Heart left ventricle (tissue), 16 donors: ENCODE measurements at regions not wholly inside any gene's neighbourhood (a gene's known extent, or its start where the extent isn't known, plus 50 kb on each side); places are given as distances from the start of the nearest gene placed in this dataset.

ENCODE experiments used
- ATAC-seq, 4 donors: fragments of 200-7000 bp; cut with Tn5 transposase; one replicate each; pipeline ENCODE4 v1.9.1; 2020 to 2022; ENCODE audit warnings: moderate library complexity in 4 of 4, mild to moderate bottlenecking in 3 of 4, moderate number of reproducible peaks in 1 of 4
- DNase-seq, 5 donors: peaks; one replicate each; pipeline ENCODE4 v3.0.0-alpha.2; 2020
- H3K27ac ChIP-seq, 12 donors: fragments of 200-600 bp; sonication (generic) in 4 of 12; one replicate each; pipeline versions ENCODE4 v1.5.0 to v1.8.0; 2016 to 2022; ENCODE audit warnings: mild to moderate bottlenecking in 2 of 12
- H3K27me3 ChIP-seq, 9 donors: fragments of 200-600 bp; sonication (generic) in 2 of 9; one replicate each; pipeline versions ENCODE4 v1.5.1 to v1.8.0; 2016 to 2022; ENCODE audit warnings: mild to moderate bottlenecking in 3 of 9
- H3K36me3 ChIP-seq, 9 donors: fragments of 200-600 bp; sonication (generic) in 2 of 9; one replicate each; pipeline versions ENCODE4 v1.5.0 to v1.8.0; 2018 to 2022; ENCODE audit warnings: mild to moderate bottlenecking in 2 of 9
- H3K4me1 ChIP-seq, 12 donors: fragments of 200-600 bp; sonication (generic) in 4 of 12; one replicate each; pipeline versions ENCODE4 v1.5.0 to v1.8.0; 2016 to 2022; ENCODE audit warnings: mild to moderate bottlenecking in 3 of 12
- H3K4me3 ChIP-seq, 12 donors: fragments of 200-600 bp; sonication (generic) in 4 of 12; one replicate each; pipeline versions ENCODE4 v1.5.0 to v1.8.0; 2017 to 2022; ENCODE audit warnings: mild to moderate bottlenecking in 9 of 12, moderate library complexity in 4 of 12
- H3K9me3 ChIP-seq, 12 donors: fragments of 200-600 bp; sonication (generic) in 4 of 12; one replicate each; pipeline versions ENCODE4 v1.5.0 to v1.8.0; 2016 to 2022; ENCODE audit warnings: mild to moderate bottlenecking in 1 of 12
- CTCF ChIP-seq, 12 donors: fragments of 200-600 bp; sonication (generic) in 4 of 12; IDR thresholded peaks; one replicate each; pipeline versions ENCODE4 v1.5.0 to v1.8.0; 2018 to 2022; ENCODE audit warnings: antibody characterized with exemption in 12 of 12, mild to moderate bottlenecking in 5 of 12
- POLR2A ChIP-seq, 2 donors: fragments of 450-650 bp; IDR thresholded peaks; one replicate each; pipeline ENCODE4 v1.6.1; 2017; ENCODE audit warnings: antibody characterized with exemption in 2 of 2, mild to moderate bottlenecking in 2 of 2, moderate library complexity in 2 of 2
- WGBS, 4 donors: extraction: QIAGEN DNeasy Blood & Tissue Kit in 2 of 4; methylation state at CpG; one replicate each; pipeline versions ENCODE4 v1.1.5 to v1.1.7; 2013 to 2018; 5-methylcytosine and 5-hydroxymethylcytosine counted together
- intact Hi-C, 10 donors: fragments of 100-400 bp; cut with DNase I; formaldehyde crosslinking; loops; one replicate each; pipeline versions ENCODE4 v1.11.1 to v1.14.2; 2022
- donor health status: ischemic (EF 13 %, LVEDD 7.1; RV severe dilation, severe dysfunction).
- donor health status: healthy with polysubstance abuse.
- donor health status: DM: no; HTN: yes; CAD: no.
- donor health status: DM: no; HTN: no; CAD: no.
- donor health status: ischemic (EF 25% LVEDD 6.9; RV normal size, moderate dysfunction).
- donor health status: ischemic (EF 25% LVEDD 5.7; RV mildly dilated, moderate dysfunction).
- donor health status: healthy.
- donor health status: DM: yes; HTN: yes; CAD: no.
- donor health status: ischemic (EF 35%, LVEDD 5.7; RV mildly dilated, moderate dysfunction).
- donor health status: nonischemic (EF 11% LVEDD 7.7; RV severe dilation, severe dysfunction).
- donor health status: DM: yes; HTN: yes; CAD: no.
- donor health status: PGD.
- donor health status: ischemic (EF 29% LVEDD 5.4; RV normal size, mild dysfunction).
- donor health status: nonischemic (EF 23%, LVEDD 6.1; RV moderate dilation, normal function).

GRCh38 chr4:30919458-30919857, 199.3 kb downstream of the PCDH7 start:
- Histone ChIP-seq H3K27ac (no peak overlapping the region), H3K9me3 (no peaks in the 10 kb centered on the region), H3K36me3 (peaks cover 0 to 13% (median 0%) of the 10 kb centered on the region in 9 donors), H3K27me3 (no peaks in the 10 kb centered on the region), H3K4me3 (no peak overlapping the region), H3K4me1 (peaks cover 0 to 4% (median 0%) of the 10 kb centered on the region in 12 donors)
- intact Hi-C loops, result no loop called here
- TF ChIP-seq POLR2A (IDR thresholded peaks at IDR 0.05), result no peak
- TF ChIP-seq CTCF (IDR thresholded peaks at IDR 0.05), result no peak
- 84 to 88% (median 85%) methylated on average over 1 of the region's 1 CpG for WGBS, 4 donors
- DNase-seq, result no peak
- no peak for ATAC-seq

- WGBS, 4 donors, result 90 to 91% (median 90%) methylated on average over 11 of the region's 11 CpGs
- Histone ChIP-seq H3K36me3 (peaks cover 0 to 13% (median 0%) of the 10 kb centered on the region in 9 donors), H3K9me3 (no peaks in the 10 kb centered on the region), H3K27ac (no peak overlapping the region), H3K4me1 (peaks cover 0 to 4% (median 0%) of the 10 kb centered on the region in 12 donors), H3K27me3 (no peaks in the 10 kb centered on the region), H3K4me3 (no peak overlapping the region)
- DNase-seq (no peak), ATAC-seq (no peak)
- intact Hi-C loops, result no loop called here
- TF ChIP-seq POLR2A (IDR thresholded peaks at IDR 0.05), result no peak
- no peak for TF ChIP-seq CTCF (IDR thresholded peaks at IDR 0.05)
Measured at GRCh38 chr4:30920043-30920442, 199.9 kb downstream of the PCDH7 start.

- H3K9me3 ChIP-seq, result no peaks in the 10 kb centered on the region
- 89 to 94% (median 90%) methylated on average over 4 of the region's 4 CpGs for WGBS, 4 donors
- no peaks in the 10 kb centered on the region for H3K27me3 ChIP-seq
- no peak overlapping the region for H3K27ac ChIP-seq
- DNase-seq (no peak), ATAC-seq (no peak)
- peaks cover 0 to 13% (median 0%) of the 10 kb centered on the region in 9 donors for H3K36me3 ChIP-seq
- no peak for TF ChIP-seq CTCF (IDR thresholded peaks at IDR 0.05)
- no peak for TF ChIP-seq POLR2A (IDR thresholded peaks at IDR 0.05)
- H3K4me3 ChIP-seq, result no peak overlapping the region
- H3K4me1 ChIP-seq, result peaks cover 0 to 4% (median 0%) of the 10 kb centered on the region in 12 donors
- intact Hi-C loops, result no loop called here
Measured at GRCh38 chr4:30922625-30923024, 202.5 kb downstream of the PCDH7 start.

- ATAC-seq (no peak), DNase-seq (no peak)
- no peaks in the 10 kb centered on the region for H3K27me3 ChIP-seq
- H3K4me1 ChIP-seq, result peaks cover 0 to 5% (median 0%) of the 10 kb centered on the region in 12 donors
- H3K4me3 ChIP-seq, result no peak overlapping the region
- intact Hi-C loops, result no loop called here
- H3K36me3 ChIP-seq, result peaks cover 0 to 13% (median 0%) of the 10 kb centered on the region in 9 donors
- no peak overlapping the region for H3K27ac ChIP-seq
- no peak for TF ChIP-seq POLR2A (IDR thresholded peaks at IDR 0.05)
- TF ChIP-seq CTCF (IDR thresholded peaks at IDR 0.05), result no peak
- no peaks in the 10 kb centered on the region for H3K9me3 ChIP-seq
Measured at GRCh38 chr4:30924495-30924894, 204.3 kb downstream of the PCDH7 start.
